PC-3 (cell line): ENCODE measurements at regions not wholly inside any gene's neighbourhood (a gene's known extent, or its start where the extent isn't known, plus 50 kb on each side); places are given as distances from the start of the nearest gene placed in this dataset.

Source experiments
- ATAC-seq: fragments of 200-7000 bp; cut with Tn5 transposase; 2 replicates; pipeline ENCODE4 v1.9.1; 2020; ENCODE audit warnings: mild to moderate bottlenecking, moderate library complexity
- BruUV-seq: library from RNA; stranded (reverse); fragments of 400-500 nt; replicated peaks from 2 replicates; lab custom pipeline; 2021; lab: Mats Ljungman, UMichigan
- CTCF ChIA-PET: fragments of 300-600 bp; sonication (Branson Sonifier 250); formaldehyde crosslinking; loops from one replicate; lab custom pipeline; 2022; ENCODE audit warnings: antibody characterized with exemption; lab: Charles Lee
- POLR2A ChIA-PET: fragments of 300-600 bp; sonication (Branson Sonifier 250); formaldehyde crosslinking; loops from one replicate; lab custom pipeline; 2022; ENCODE audit warnings: antibody characterized with exemption; ENCODE audit not compliant: unreplicated experiment; lab: Charles Lee
- DNase-seq: peaks from one replicate; pipeline ENCODE4 v3.0.0-alpha.2; 2015
- H2AFZ ChIP-seq: fragments of 300-600 bp; sonication (generic); 2 replicates; pipeline ENCODE4 v1.6.0; 2016; ENCODE audit warnings: antibody characterized with exemption, low read length
- H3F3A ChIP-seq: fragments of 300-600 bp; sonication (generic); one replicate; pipeline ENCODE4 v1.6.0; 2017; ENCODE audit warnings: antibody characterized with exemption, low read length, control low read depth, mild to moderate bottlenecking; ENCODE audit not compliant: unreplicated experiment
- H3K27ac ChIP-seq: fragments of 300-600 bp; sonication (generic); 2 replicates; pipeline ENCODE4 v1.5.1; 2016; ENCODE audit warnings: mild to moderate bottlenecking, low read length
- H3K27me3 ChIP-seq: fragments of 300-600 bp; sonication (generic); 2 replicates; pipeline ENCODE4 v1.6.1; 2016; ENCODE audit warnings: low read length, mixed read lengths
- H3K36me3 ChIP-seq: fragments of 300-600 bp; sonication (generic); 2 replicates; pipeline ENCODE4 v1.6.1; 2016; ENCODE audit warnings: low read depth, mixed run types, low read length, mixed read lengths
- H3K4me1 ChIP-seq: fragments of 300-600 bp; sonication (generic); 2 replicates; pipeline ENCODE4 v1.5.1; 2016; ENCODE audit warnings: low read length; ENCODE audit not compliant: insufficient read depth
- H3K4me2 ChIP-seq: fragments of 300-600 bp; sonication (generic); 2 replicates; pipeline ENCODE4 v1.6.0; 2016; ENCODE audit warnings: low read length
- H3K4me3 ChIP-seq: fragments of 300-600 bp; sonication (generic); 2 replicates; pipeline ENCODE4 v1.5.1; 2016; ENCODE audit warnings: mild to moderate bottlenecking, low read length, mixed read lengths
- H3K79me2 ChIP-seq: fragments of 300-600 bp; sonication (generic); 2 replicates; pipeline ENCODE4 v1.6.1; 2017; ENCODE audit warnings: low read length, mixed read lengths
- H3K9ac ChIP-seq: fragments of 300-600 bp; sonication (generic); 2 replicates; pipeline ENCODE4 v1.6.0; 2016; ENCODE audit warnings: mild to moderate bottlenecking, low read length
- H3K9me2 ChIP-seq: fragments of 300-600 bp; sonication (generic); replicated peaks from 2 replicates; pipeline ENCODE4 v1.6.1; 2016; ENCODE audit warnings: mixed run types, low read length, mixed read lengths
- H3K9me3 ChIP-seq: fragments of 300-600 bp; sonication (generic); 2 replicates; pipeline ENCODE4 v1.6.1; 2016; ENCODE audit warnings: low read length, mixed read lengths
- H4K20me1 ChIP-seq: fragments of 300-600 bp; sonication (generic); 2 replicates; pipeline ENCODE4 v1.6.1; 2016; ENCODE audit warnings: low read length, mixed read lengths
- CTCF ChIP-seq: fragments of 300-600 bp; sonication (generic); conservative IDR thresholded peaks from 2 replicates; pipeline ENCODE4 v1.5.1; 2017; ENCODE audit warnings: antibody characterized with exemption, low read depth, mild to moderate bottlenecking, low read length
- EZH2 ChIP-seq: fragments of 300-600 bp; sonication (generic); IDR thresholded peaks from one replicate; pipeline ENCODE4 v1.6.1; 2017; ENCODE audit warnings: antibody characterized with exemption, mild to moderate bottlenecking, low read length; ENCODE audit not compliant: unreplicated experiment
- EZH2phosphoT487 ChIP-seq: fragments of 300-600 bp; sonication (generic); IDR thresholded peaks from 2 replicates; pipeline ENCODE4 v1.6.1; 2018; ENCODE audit warnings: mild to moderate bottlenecking, antibody characterized with exemption, low read length, borderline replicate concordance
- intact Hi-C: fragments of 100-400 bp; cut with micrococcal nuclease; formaldehyde crosslinking; loops from 2 replicates; pipeline ENCODE4 v1.9.0; 2023

DNA sequence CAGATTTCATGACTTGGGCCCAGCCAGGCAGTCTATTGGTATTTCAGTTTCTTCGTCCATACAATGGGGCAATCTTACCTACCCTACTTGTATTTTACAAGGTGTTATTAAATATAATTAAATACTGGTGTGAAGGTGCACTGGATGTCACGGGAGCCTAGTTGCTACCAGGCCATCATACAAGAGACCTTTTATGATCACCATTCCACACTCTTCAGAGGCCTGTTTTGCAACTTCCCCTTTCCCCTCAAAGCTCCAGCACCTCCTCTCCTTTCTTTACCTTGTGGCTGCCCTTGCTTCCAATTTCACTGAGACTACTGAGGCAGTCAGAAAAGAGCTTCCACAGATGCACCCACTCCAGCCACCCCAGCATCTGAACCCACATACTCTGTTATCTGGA, 93.8 kb upstream of the HELT start:
- intact Hi-C loops: no loop called here
- ATAC-seq (no peak), DNase-seq (no peak)
- no peaks in the 10 kb centered on the region for H3K4me1 ChIP-seq
- no peak overlapping the region for H3K4me3 ChIP-seq
- H3F3A ChIP-seq: no peaks in the 10 kb centered on the region
- H3K27me3 ChIP-seq: no peaks in the 10 kb centered on the region
- BruUV-seq: no TSS peak
- CTCF ChIA-PET: interaction anchor here (0.7 kb wide), 1 partner anchor 664 kb away, joined by 3 read pairs; no protein-coding TSS in a partner anchor
- no peak overlapping the region for H2AFZ ChIP-seq
- H3K4me2 ChIP-seq: no peak overlapping the region
- no peaks in the 10 kb centered on the region for H3K9me3 ChIP-seq
- no peaks in the 10 kb centered on the region for H3K36me3 ChIP-seq
- no peaks in the 10 kb centered on the region for H3K9me2 ChIP-seq
- no peak overlapping the region for H3K9ac ChIP-seq
- POLR2A ChIA-PET: no interaction called here
- TF ChIP-seq EZH2 (no peak), EZH2phosphoT487 (no peak), CTCF (no peak)
- no peaks in the 10 kb centered on the region for H4K20me1 ChIP-seq
- H3K27ac ChIP-seq: no peak overlapping the region
- H3K79me2 ChIP-seq: no peaks in the 10 kb centered on the region

- H3K4me1 ChIP-seq: no peaks in the 10 kb centered on the region
- no peaks in the 10 kb centered on the region for H3K9me3 ChIP-seq
- H3K36me3 ChIP-seq: no peaks in the 10 kb centered on the region
- no peak overlapping the region for H2AFZ ChIP-seq
- no peak overlapping the region for H3K4me3 ChIP-seq
- ChIA-PET CTCF (no interaction called here), POLR2A (no interaction called here)
- no peak overlapping the region for H3K27ac ChIP-seq
- no peaks in the 10 kb centered on the region for H3F3A ChIP-seq
- no peak for TF ChIP-seq CTCF
- no peak for TF ChIP-seq EZH2phosphoT487
- no peak for TF ChIP-seq EZH2
- H4K20me1 ChIP-seq: no peaks in the 10 kb centered on the region
- no peaks in the 10 kb centered on the region for H3K27me3 ChIP-seq
- no TSS peak for BruUV-seq
- DNase-seq: no peak
- H3K4me2 ChIP-seq: no peak overlapping the region
- no peaks in the 10 kb centered on the region for H3K79me2 ChIP-seq
- ATAC-seq: no peak
- intact Hi-C loops: no loop called here
- no peaks in the 10 kb centered on the region for H3K9me2 ChIP-seq
- no peak overlapping the region for H3K9ac ChIP-seq
Observed at GRCh38 chr4:184929476-184929875, 88.8 kb upstream of the HELT start.

- BruUV-seq: no TSS peak
- DNase-seq (no peak), ATAC-seq (no peak)
- Histone ChIP-seq H3K27ac (no peak overlapping the region), H3K27me3 (no peaks in the 10 kb centered on the region), H3K4me2 (no peak overlapping the region), H2AFZ (no peak overlapping the region), H3K4me1 (no peaks in the 10 kb centered on the region), H4K20me1 (no peaks in the 10 kb centered on the region), H3F3A (no peaks in the 10 kb centered on the region), H3K9me3 (no peaks in the 10 kb centered on the region), H3K79me2 (no peaks in the 10 kb centered on the region), H3K9me2 (no peaks in the 10 kb centered on the region), H3K9ac (no peak overlapping the region), H3K36me3 (no peaks in the 10 kb centered on the region), H3K4me3 (no peak overlapping the region)
- ChIA-PET CTCF (no interaction called here), POLR2A (no interaction called here)
- intact Hi-C loops: no loop called here
- TF ChIP-seq CTCF (no peak), EZH2 (no peak), EZH2phosphoT487 (no peak)
Observed at GRCh38 chr4:184930026-184930425, 88.3 kb upstream of the HELT start.
